ENCODE measurements at regions not wholly inside any gene's neighbourhood (a gene's known extent, or its start where the extent isn't known, plus 50 kb on each side); places are given as distances from the start of the nearest gene placed in this dataset.
A peak's percentile ranks its signal among the peaks of the same experiment; 100 is the strongest.

- DNase-seq (ENCODE audit: low read depth), result peak; percentile 84
- H3K4me3 ChIP-seq (ENCODE audit: low read length), result no peak overlapping the region
- no peak for TF ChIP-seq CTCF (conservative IDR thresholded peaks at IDR 0.05; ENCODE audit: low read depth, low read length)
These were observed 787.7 kb downstream of the MCTP2 start for GRCh38 chr15:95018888-95019545.

GRCh38 chr15:95019907-95020306 lies 788.5 kb downstream of the MCTP2 start:
- no peak for TF ChIP-seq CTCF (conservative IDR thresholded peaks at IDR 0.05; ENCODE audit: low read depth, low read length)
- DNase-seq (ENCODE audit: low read depth), result no peak
- no peak overlapping the region for H3K4me3 ChIP-seq (ENCODE audit: low read length)

- DNase-seq (ENCODE audit: low read depth), result no peak
- no peak for TF ChIP-seq CTCF (conservative IDR thresholded peaks at IDR 0.05; ENCODE audit: low read depth, low read length)
- H3K4me3 ChIP-seq (ENCODE audit: low read length), result no peak overlapping the region
These were observed 790.5 kb downstream of the MCTP2 start for GRCh38 chr15:95021816-95022215.

GRCh38 chr15:95024351-95024750 lies 793.0 kb downstream of the MCTP2 start:
- H3K4me3 ChIP-seq (ENCODE audit: low read length), result no peak overlapping the region
- TF ChIP-seq CTCF (conservative IDR thresholded peaks at IDR 0.05; ENCODE audit: low read depth, low read length), result peak; percentile 66
- DNase-seq (ENCODE audit: low read depth), result no peak

- H3K4me3 ChIP-seq (ENCODE audit: low read length), result no peak overlapping the region
- no peak for DNase-seq (ENCODE audit: low read depth)
- peak; percentile 60 for TF ChIP-seq CTCF (conservative IDR thresholded peaks at IDR 0.05; ENCODE audit: low read depth, low read length)
These were observed 794.8 kb downstream of the MCTP2 start for GRCh38 chr15:95025924-95026728.

GRCh38 chr15:95027981-95028380 lies 796.6 kb downstream of the MCTP2 start:
- no peak for TF ChIP-seq CTCF (conservative IDR thresholded peaks at IDR 0.05; ENCODE audit: low read depth, low read length)
- no peak for DNase-seq (ENCODE audit: low read depth)
- no peak overlapping the region for H3K4me3 ChIP-seq (ENCODE audit: low read length)

- DNase-seq (ENCODE audit: low read depth), result no peak
- TF ChIP-seq CTCF (conservative IDR thresholded peaks at IDR 0.05; ENCODE audit: low read depth, low read length), result no peak
- no peak overlapping the region for H3K4me3 ChIP-seq (ENCODE audit: low read length)
These were observed 800.8 kb downstream of the MCTP2 start for GRCh38 chr15:95032156-95032555.
